Mesothelial cell of epicardium (in vitro differentiated cells): ENCODE measurements at regions not wholly inside any gene's neighbourhood (a gene's known extent, or its start where the extent isn't known, plus 50 kb on each side); places are given as distances from the start of the nearest gene placed in this dataset.

Experiments
- DNase-seq, 2 experiments: peaks; one replicate each; pipeline ENCODE4 v3.0.0; 2021; ENCODE audit warnings: low spot score in 2 of 2; ENCODE audit not compliant: unreplicated experiment in 2 of 2
- H3K27ac Mint-ChIP-seq: 2 replicates; pipeline ENCODE4 v1.8.0; 2021; ENCODE audit warnings: mixed read lengths
- H3K27me3 Mint-ChIP-seq: 2 replicates; pipeline ENCODE4 v1.8.0; 2021; ENCODE audit warnings: low read depth, mixed read lengths
- H3K36me3 Mint-ChIP-seq: 2 replicates; pipeline ENCODE4 v1.8.0; 2021; ENCODE audit warnings: mixed read lengths
- H3K4me1 Mint-ChIP-seq: 2 replicates; pipeline ENCODE4 v1.8.0; 2021; ENCODE audit warnings: mixed read lengths
- H3K4me3 Mint-ChIP-seq: 2 replicates; pipeline ENCODE4 v1.8.0; 2021; ENCODE audit warnings: mild to moderate bottlenecking, moderate library complexity, mixed read lengths
- H3K9me3 Mint-ChIP-seq: 2 replicates; pipeline ENCODE4 v1.8.0; 2021; ENCODE audit warnings: mixed read lengths
- CTCF ChIP-seq: fragments of 200-600 bp; sonication (generic); IDR thresholded peaks from one replicate; pipeline ENCODE4 v1.5.0; 2021; ENCODE audit warnings: antibody characterized with exemption; ENCODE audit not compliant: unreplicated experiment

- Mint-ChIP-seq H3K9me3 (no peaks in the 10 kb centered on the region), H3K36me3 (no peaks in the 10 kb centered on the region), H3K4me3 (no peak overlapping the region), H3K27me3 (no peaks in the 10 kb centered on the region), H3K27ac (no peak overlapping the region), H3K4me1 (peaks cover 13% of the 10 kb centered on the region)
- TF ChIP-seq CTCF: no peak
- DNase-seq: no peak
Measured at GRCh38 chr2:16196687-16197503, 256.5 kb downstream of the MYCN start.

GRCh38 chr2:16195681-16196070 lies 255.3 kb downstream of the MYCN start:
- TF ChIP-seq CTCF: no peak
- DNase-seq: no peak
- no peaks in the 10 kb centered on the region for H3K36me3 Mint-ChIP-seq
- H3K4me3 Mint-ChIP-seq: no peak overlapping the region
- H3K27ac Mint-ChIP-seq: no peak overlapping the region
- H3K9me3 Mint-ChIP-seq: no peaks in the 10 kb centered on the region
- H3K27me3 Mint-ChIP-seq: no peaks in the 10 kb centered on the region
- peaks cover 13% of the 10 kb centered on the region for H3K4me1 Mint-ChIP-seq

- Mint-ChIP-seq H3K36me3 (no peaks in the 10 kb centered on the region), H3K4me3 (no peak overlapping the region), H3K9me3 (no peaks in the 10 kb centered on the region), H3K4me1 (peaks cover 13% of the 10 kb centered on the region), H3K27ac (no peak overlapping the region), H3K27me3 (no peaks in the 10 kb centered on the region)
- TF ChIP-seq CTCF: no peak
- no peak for DNase-seq
Measured at GRCh38 chr2:16194931-16195680, 254.8 kb downstream of the MYCN start.

GRCh38 chr2:16194530-16194929 lies 254.2 kb downstream of the MYCN start:
- Mint-ChIP-seq H3K4me3 (no peak overlapping the region), H3K27ac (no peak overlapping the region), H3K9me3 (no peaks in the 10 kb centered on the region), H3K27me3 (no peaks in the 10 kb centered on the region), H3K4me1 (peaks cover 13% of the 10 kb centered on the region), H3K36me3 (no peaks in the 10 kb centered on the region)
- TF ChIP-seq CTCF: no peak
- no peak for DNase-seq

- Mint-ChIP-seq H3K27ac (no peak overlapping the region), H3K9me3 (no peaks in the 10 kb centered on the region), H3K36me3 (no peaks in the 10 kb centered on the region), H3K27me3 (no peaks in the 10 kb centered on the region), H3K4me1 (peaks cover 14% of the 10 kb centered on the region), H3K4me3 (no peak overlapping the region)
- no peak for TF ChIP-seq CTCF
- no peak for DNase-seq
Measured at GRCh38 chr2:16194096-16194390, 253.7 kb downstream of the MYCN start.
